ENCODE measurements at regions not wholly inside any gene's neighbourhood (a gene's known extent, or its start where the extent isn't known, plus 50 kb on each side); places are given as distances from the start of the nearest gene placed in this dataset.
A peak's percentile ranks its signal among the peaks of the same experiment; 100 is the strongest.
"Not testable (repeated sequence)": the region's sequence is repeated elsewhere in the genome, so short reads cannot be mapped to it uniquely, and the experiment has no call there.

DNA sequence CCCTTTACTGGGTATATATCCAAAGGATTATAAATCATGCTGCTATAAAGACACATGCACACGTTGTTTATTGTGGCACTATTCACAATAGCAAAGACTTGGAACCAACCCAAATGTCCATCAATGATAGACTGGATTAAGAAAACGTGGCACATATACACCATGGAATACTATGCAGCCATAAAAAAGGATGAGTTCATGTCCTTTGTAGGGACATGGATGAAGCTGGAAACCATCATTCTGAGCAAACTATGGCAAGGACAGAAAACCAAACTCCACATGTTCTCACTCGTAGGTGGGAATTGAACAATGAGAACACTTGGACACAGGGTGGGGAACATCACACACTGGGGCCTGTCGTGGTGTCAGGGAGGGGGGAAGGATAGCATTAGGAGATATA lies 59.2 kb downstream of the CXorf49B start:
- DNase-seq (ENCODE audit: low read depth), result not testable (repeated sequence)

DNA sequence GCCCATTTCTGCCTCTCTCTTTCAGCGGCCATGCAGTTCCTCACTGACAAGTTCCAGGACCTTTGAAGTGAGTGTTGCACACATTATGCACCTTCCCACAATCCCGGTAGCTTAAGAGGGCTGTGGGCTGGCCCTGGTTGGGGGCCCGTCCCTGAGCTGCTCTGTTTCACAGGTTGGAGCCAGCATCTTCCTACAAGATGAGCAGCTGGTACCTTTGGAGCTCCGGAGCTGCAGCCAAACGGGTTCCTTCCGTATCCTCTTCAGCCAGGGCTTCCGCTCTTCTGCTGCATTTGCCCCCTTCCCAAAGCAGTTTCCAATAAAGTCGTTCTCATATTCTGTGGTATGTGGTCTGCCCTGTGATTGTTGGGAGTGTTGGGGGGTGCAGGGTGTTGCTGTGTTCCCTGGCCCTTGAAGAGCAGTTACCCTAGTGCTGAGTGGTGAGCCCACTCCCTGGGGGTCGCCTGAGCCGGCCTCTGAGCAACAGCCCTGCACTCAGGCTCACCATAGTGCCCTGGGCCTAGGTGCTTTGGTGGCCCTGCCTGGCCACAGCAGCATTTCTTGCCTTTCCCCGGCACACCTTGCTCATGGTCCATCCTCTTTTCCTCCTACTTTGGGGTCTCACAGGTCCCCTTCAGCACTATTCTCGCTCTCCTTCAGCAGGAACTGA lies 60.4 kb downstream of the CXorf49B start:
- no peak for DNase-seq (ENCODE audit: low read depth)

DNA sequence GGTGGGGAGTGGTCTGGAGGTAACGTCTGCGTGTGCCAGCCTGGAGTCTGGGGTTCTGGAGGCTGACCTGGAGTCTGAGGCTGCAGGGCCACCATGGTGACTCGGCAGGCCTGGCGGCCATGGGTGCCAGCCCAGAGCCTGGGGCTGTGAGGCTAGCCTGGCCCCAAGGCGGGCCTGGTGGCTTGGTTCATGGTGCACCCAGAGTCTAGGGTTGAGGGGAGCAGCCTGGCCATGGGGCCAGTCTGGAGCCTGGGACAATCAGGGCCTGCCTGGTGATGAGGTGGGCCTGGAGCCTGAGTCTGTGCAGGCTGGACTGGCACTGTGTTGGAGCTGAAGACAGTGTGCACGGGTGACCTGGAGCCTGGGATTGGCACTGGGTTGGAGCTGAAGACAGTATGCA lies 64.9 kb downstream of the CXorf49B start:
- no peak for DNase-seq (ENCODE audit: low read depth)

DNA sequence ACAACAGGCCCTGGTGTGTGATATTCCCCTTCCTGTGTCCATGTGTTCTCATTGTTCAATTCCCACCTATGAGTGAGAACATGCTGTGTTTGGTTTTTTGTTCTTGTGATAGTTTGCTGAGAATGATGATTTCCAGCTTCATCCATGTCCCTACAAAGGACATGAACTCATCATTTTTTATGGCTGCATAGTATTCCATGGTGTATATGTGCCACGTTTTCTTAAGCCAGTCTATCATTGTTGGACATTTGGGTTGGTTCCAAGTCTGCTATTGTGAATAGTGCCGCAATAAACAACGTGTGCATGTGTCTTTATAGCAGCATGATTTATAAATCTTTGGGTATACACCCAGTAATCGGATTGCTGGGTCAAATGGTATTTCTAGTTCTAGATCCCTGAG lies 72.6 kb upstream of the NHSL2 start:
- not testable (repeated sequence) for DNase-seq (ENCODE audit: low read depth)

- no peak for DNase-seq (ENCODE audit: low read depth)
Measured at GRCh38 chrX:71846429-71846828, 64.2 kb upstream of the NHSL2 start.

- no peak for DNase-seq (ENCODE audit: low read depth)
Measured at GRCh38 chrX:71852182-71852581, 58.5 kb upstream of the NHSL2 start.

DNA sequence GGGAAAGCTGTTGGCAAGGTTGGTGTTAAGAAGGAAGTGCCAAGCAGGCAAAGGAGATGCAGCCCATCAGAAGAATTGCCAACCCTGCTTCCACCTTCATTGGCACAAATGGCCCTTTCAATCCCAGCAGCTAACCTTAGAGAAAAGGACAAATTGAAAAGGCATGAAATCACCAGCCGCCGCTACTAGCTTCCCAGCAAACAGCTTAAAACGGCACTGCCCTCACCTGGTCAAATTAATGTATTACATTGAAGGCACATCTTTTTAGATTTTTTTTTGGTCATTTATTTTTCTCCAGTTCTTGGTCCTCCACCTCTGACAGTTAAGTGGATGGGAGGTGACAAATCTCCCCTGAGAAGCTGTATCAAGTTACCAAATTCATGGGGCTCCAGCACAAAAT lies 51.0 kb upstream of the NHSL2 start:
- peak; percentile 10 for DNase-seq (ENCODE audit: low read depth)

Data from stimulated activated CD8-positive, alpha-beta memory T cell treated with anti-CD3 and anti-CD28 coated beads, Interleukin-4, amount 100 ng/mL, for 24 hours (primary cell).